ENCODE measurements at regions not wholly inside any gene's neighbourhood (a gene's known extent, or its start where the extent isn't known, plus 50 kb on each side); places are given as distances from the start of the nearest gene placed in this dataset.
"Not testable (repeated sequence)": the region's sequence is repeated elsewhere in the genome, so short reads cannot be mapped to it uniquely, and the experiment has no call there.

- 75 to 97% (median 93%) methylated on average over 1 of the region's 1 CpG for WGBS, 5 donors
- peaks cover 0 to 4% (median 0%) of the 10 kb centered on the region in 3 donors for H3K27me3 ChIP-seq
- no peaks in the 10 kb centered on the region for H3K4me1 ChIP-seq
- DNase-seq, result no peak
- no peak overlapping the region for H3K4me3 ChIP-seq
- H3K36me3 ChIP-seq, result no peaks in the 10 kb centered on the region
- TF ChIP-seq POLR2A (IDR thresholded peaks at IDR 0.05) (no peak), POLR2AphosphoS5 (IDR thresholded peaks at IDR 0.05) (no peak), EP300 (IDR thresholded peaks at IDR 0.05) (no peak)
- TF ChIP-seq, protein P1, sequence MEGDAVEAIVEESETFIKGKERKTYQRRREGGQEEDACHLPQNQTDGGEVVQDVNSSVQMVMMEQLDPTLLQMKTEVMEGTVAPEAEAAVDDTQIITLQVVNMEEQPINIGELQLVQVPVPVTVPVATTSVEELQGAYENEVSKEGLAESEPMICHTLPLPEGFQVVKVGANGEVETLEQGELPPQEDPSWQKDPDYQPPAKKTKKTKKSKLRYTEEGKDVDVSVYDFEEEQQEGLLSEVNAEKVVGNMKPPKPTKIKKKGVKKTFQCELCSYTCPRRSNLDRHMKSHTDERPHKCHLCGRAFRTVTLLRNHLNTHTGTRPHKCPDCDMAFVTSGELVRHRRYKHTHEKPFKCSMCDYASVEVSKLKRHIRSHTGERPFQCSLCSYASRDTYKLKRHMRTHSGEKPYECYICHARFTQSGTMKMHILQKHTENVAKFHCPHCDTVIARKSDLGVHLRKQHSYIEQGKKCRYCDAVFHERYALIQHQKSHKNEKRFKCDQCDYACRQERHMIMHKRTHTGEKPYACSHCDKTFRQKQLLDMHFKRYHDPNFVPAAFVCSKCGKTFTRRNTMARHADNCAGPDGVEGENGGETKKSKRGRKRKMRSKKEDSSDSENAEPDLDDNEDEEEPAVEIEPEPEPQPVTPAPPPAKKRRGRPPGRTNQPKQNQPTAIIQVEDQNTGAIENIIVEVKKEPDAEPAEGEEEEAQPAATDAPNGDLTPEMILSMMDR (IDR thresholded peaks at IDR 0.05), result no peak
- no peak overlapping the region for H3K27ac ChIP-seq
- intact Hi-C loops (cut with DNase I; ENCODE audit: low total_unique reads), result no loop called here
- H3K9me3 ChIP-seq, result no peaks in the 10 kb centered on the region
Measured at GRCh38 chr2:7165736-7166135, 248.5 kb downstream of the RNF144A start.

- H3K4me3 ChIP-seq, result no peak overlapping the region
- intact Hi-C loops (cut with DNase I; ENCODE audit: low total_unique reads), result no loop called here
- H3K27me3 ChIP-seq, result peaks cover 0 to 4% (median 0%) of the 10 kb centered on the region in 3 donors
- WGBS, 5 donors, result 68 to 80% (median 76%) methylated on average over 6 of the region's 6 CpGs
- no peak overlapping the region for H3K27ac ChIP-seq
- no peaks in the 10 kb centered on the region for H3K9me3 ChIP-seq
- H3K36me3 ChIP-seq, result no peaks in the 10 kb centered on the region
- no peaks in the 10 kb centered on the region for H3K4me1 ChIP-seq
- TF ChIP-seq POLR2AphosphoS5 (IDR thresholded peaks at IDR 0.05) (no peak), POLR2A (IDR thresholded peaks at IDR 0.05) (no peak), EP300 (IDR thresholded peaks at IDR 0.05) (no peak)
- TF ChIP-seq, protein P1 (IDR thresholded peaks at IDR 0.05), result no peak
- DNase-seq, result no peak
Measured at GRCh38 chr2:7167801-7168411, 250.7 kb downstream of the RNF144A start.

DNA sequence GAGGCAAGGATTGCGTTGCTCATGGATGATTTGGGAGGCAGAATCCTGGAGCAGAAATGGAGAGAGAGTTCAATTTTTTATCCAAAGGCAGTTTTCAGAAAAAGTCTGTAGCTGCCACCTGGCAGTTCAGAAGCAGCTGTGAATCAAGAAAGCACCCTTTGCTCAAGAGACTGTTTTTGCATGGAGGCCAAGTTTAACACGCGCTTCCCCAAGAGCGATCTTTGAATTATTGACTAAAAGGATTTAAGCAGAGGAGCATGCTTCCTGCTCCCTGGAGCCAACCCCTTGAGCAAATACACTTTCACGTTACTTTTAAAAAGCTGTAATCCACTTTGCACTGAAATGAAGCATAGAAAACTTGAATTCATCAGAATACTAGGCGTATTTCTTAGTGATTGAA lies 252.4 kb downstream of the RNF144A start:
- TF ChIP-seq POLR2AphosphoS5 (IDR thresholded peaks at IDR 0.05) (no peak), POLR2A (IDR thresholded peaks at IDR 0.05) (no peak), EP300 (IDR thresholded peaks at IDR 0.05) (no peak)
- TF ChIP-seq, protein P1 (IDR thresholded peaks at IDR 0.05), result no peak
- Histone ChIP-seq H3K36me3 (no peaks in the 10 kb centered on the region), H3K4me1 (no peaks in the 10 kb centered on the region), H3K4me3 (no peak overlapping the region), H3K27ac (no peak overlapping the region), H3K27me3 (peaks cover 0 to 4% (median 0%) of the 10 kb centered on the region in 3 donors), H3K9me3 (no peaks in the 10 kb centered on the region)
- 36 to 49% (median 44%) methylated on average over 6 of the region's 6 CpGs for WGBS, 5 donors
- intact Hi-C loops (cut with DNase I; ENCODE audit: low total_unique reads), result no loop called here
- peak in 1 of 2 donors; percentile 41 for DNase-seq

DNA sequence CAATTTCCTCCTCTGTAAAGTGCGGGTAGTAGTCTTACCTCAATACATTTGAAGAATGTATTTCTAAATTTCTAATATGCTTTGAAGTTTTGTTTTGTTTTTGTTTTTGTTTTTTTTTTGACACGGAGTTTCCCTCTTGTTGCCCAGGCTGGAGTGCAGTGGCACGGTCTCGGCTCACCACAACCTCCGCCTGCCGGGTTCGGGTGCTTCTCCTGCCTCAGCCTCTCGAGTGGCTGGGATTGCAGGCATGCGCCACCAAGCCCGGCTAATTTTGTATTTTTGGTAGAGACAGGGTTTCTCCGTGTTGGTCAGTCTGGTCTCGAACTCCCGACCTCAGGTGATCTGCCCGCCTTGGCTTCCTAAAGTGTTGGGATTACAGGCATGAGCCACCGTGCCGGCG lies 261.8 kb downstream of the RNF144A start:
- 89 to 97% (median 95%) methylated on average over 17 of the region's 17 CpGs for WGBS, 5 donors
- H3K36me3 ChIP-seq; H3K9me3 ChIP-seq; H3K4me3 ChIP-seq; H3K27ac ChIP-seq; H3K27me3 ChIP-seq; DNase-seq; H3K4me1 ChIP-seq; intact Hi-C loops (cut with DNase I; ENCODE audit: low total_unique reads): not testable (repeated sequence)

- TF ChIP-seq POLR2A (IDR thresholded peaks at IDR 0.05), result no peak
- no peak for TF ChIP-seq EP300 (IDR thresholded peaks at IDR 0.05)
- TF ChIP-seq POLR2AphosphoS5 (IDR thresholded peaks at IDR 0.05), result no peak
- TF ChIP-seq, protein P1 (IDR thresholded peaks at IDR 0.05), result no peak
- Histone ChIP-seq H3K27ac (no peak overlapping the region), H3K36me3 (no peaks in the 10 kb centered on the region), H3K4me3 (no peak overlapping the region), H3K27me3 (no peaks in the 10 kb centered on the region), H3K4me1 (no peaks in the 10 kb centered on the region), H3K9me3 (no peaks in the 10 kb centered on the region)
- WGBS, 5 donors, result 55 to 63% (median 59%) methylated on average over 9 of the region's 9 CpGs
- peak in 1 of 2 donors; percentile 35 for DNase-seq
- intact Hi-C loops (cut with DNase I; ENCODE audit: low total_unique reads), result no loop called here
Measured at GRCh38 chr2:7180638-7181370, 263.6 kb downstream of the RNF144A start.
